Type B pancreatic cell (in vitro differentiated cells): ENCODE measurements at regions not wholly inside any gene's neighbourhood (a gene's known extent, or its start where the extent isn't known, plus 50 kb on each side); places are given as distances from the start of the nearest gene placed in this dataset.

Experiments
- DNase-seq: peaks from one replicate; pipeline ENCODE4 v3.0.0; 2021; ENCODE audit warnings: mixed read lengths; ENCODE audit not compliant: unreplicated experiment; ENCODE audit errors: extremely low spot score
- H3K27ac Mint-ChIP-seq: 2 replicates; pipeline ENCODE4 v1.8.0; 2021; ENCODE audit warnings: mild to moderate bottlenecking, mixed read lengths
- H3K27me3 Mint-ChIP-seq: 2 replicates; pipeline ENCODE4 v1.8.0; 2021; ENCODE audit warnings: mixed read lengths
- H3K36me3 Mint-ChIP-seq: 2 replicates; pipeline ENCODE4 v1.8.0; 2021; ENCODE audit warnings: mixed read lengths
- H3K4me1 Mint-ChIP-seq: one replicate; pipeline ENCODE4 v1.8.0; 2021; ENCODE audit warnings: mixed read lengths; ENCODE audit not compliant: unreplicated experiment
- H3K4me3 Mint-ChIP-seq: 2 replicates; pipeline ENCODE4 v1.8.0; 2021; ENCODE audit warnings: mild to moderate bottlenecking, mixed read lengths
- H3K9me3 Mint-ChIP-seq: 2 replicates; pipeline ENCODE4 v1.8.0; 2021; ENCODE audit warnings: mixed read lengths
- CTCF ChIP-seq: fragments of 200-600 bp; sonication (generic); conservative IDR thresholded peaks from 2 replicates; pipeline ENCODE4 v1.5.0; 2021; ENCODE audit warnings: antibody characterized with exemption, mild to moderate bottlenecking

- Mint-ChIP-seq H3K36me3 (no peaks in the 10 kb centered on the region), H3K27ac (no peak overlapping the region), H3K27me3 (peaks cover 9% of the 10 kb centered on the region), H3K9me3 (no peaks in the 10 kb centered on the region), H3K4me3 (no peak overlapping the region), H3K4me1 (no peaks in the 10 kb centered on the region)
- no peak for TF ChIP-seq CTCF
- DNase-seq: peak; percentile 20
Measured at GRCh38 chr22:49690454-49690853, 137.2 kb downstream of the BRD1 start.

GRCh38 chr22:49689858-49690257 is 137.8 kb downstream of the BRD1 start:
- H3K4me1 Mint-ChIP-seq: no peaks in the 10 kb centered on the region
- no peaks in the 10 kb centered on the region for H3K36me3 Mint-ChIP-seq
- peak; percentile 57 for DNase-seq
- peaks cover 14% of the 10 kb centered on the region for H3K27me3 Mint-ChIP-seq
- no peak for TF ChIP-seq CTCF
- H3K9me3 Mint-ChIP-seq: no peaks in the 10 kb centered on the region
- H3K27ac Mint-ChIP-seq: no peak overlapping the region
- H3K4me3 Mint-ChIP-seq: no peak overlapping the region

- H3K27ac Mint-ChIP-seq: no peak overlapping the region
- no peak overlapping the region for H3K4me3 Mint-ChIP-seq
- TF ChIP-seq CTCF: no peak
- H3K36me3 Mint-ChIP-seq: no peaks in the 10 kb centered on the region
- H3K27me3 Mint-ChIP-seq: peaks cover 17% of the 10 kb centered on the region
- peak; percentile 51 for DNase-seq
- H3K4me1 Mint-ChIP-seq: no peaks in the 10 kb centered on the region
- H3K9me3 Mint-ChIP-seq: no peaks in the 10 kb centered on the region
Measured at GRCh38 chr22:49689255-49689770, 138.4 kb downstream of the BRD1 start.

GRCh38 chr22:49688516-49689254 is 139.0 kb downstream of the BRD1 start:
- Mint-ChIP-seq H3K4me3 (no peak overlapping the region), H3K9me3 (no peaks in the 10 kb centered on the region), H3K4me1 (no peaks in the 10 kb centered on the region), H3K36me3 (no peaks in the 10 kb centered on the region), H3K27me3 (peaks cover 21% of the 10 kb centered on the region), H3K27ac (no peak overlapping the region)
- peak; percentile 58 for DNase-seq
- no peak for TF ChIP-seq CTCF

GRCh38 chr22:49687786-49688515 is 139.7 kb downstream of the BRD1 start:
- Mint-ChIP-seq H3K27me3 (peaks cover 29% of the 10 kb centered on the region), H3K4me1 (no peaks in the 10 kb centered on the region), H3K27ac (no peak overlapping the region), H3K9me3 (no peaks in the 10 kb centered on the region), H3K4me3 (no peak overlapping the region), H3K36me3 (no peaks in the 10 kb centered on the region)
- peak; percentile 58 for DNase-seq
- no peak for TF ChIP-seq CTCF
